H1 (cell line): ENCODE measurements at regions not wholly inside any gene's neighbourhood (a gene's known extent, or its start where the extent isn't known, plus 50 kb on each side); places are given as distances from the start of the nearest gene placed in this dataset.

Experiments used
- CTCF ChIA-PET: fragments of 300-600 bp; sonication (Branson Sonifier 250); formaldehyde crosslinking; loops from one replicate; lab custom pipeline; 2021; ENCODE audit not compliant: partially characterized antibody; lab: Charles Lee
- POLR2A ChIA-PET: fragments of 300-600 bp; sonication (Branson Sonifier 250); formaldehyde crosslinking; loops from one replicate; lab custom pipeline; 2021; ENCODE audit warnings: inconsistent platforms; ENCODE audit not compliant: partially characterized antibody; lab: Charles Lee
- DNase-seq, 2 experiments: peaks; one replicate each; pipeline versions ENCODE4 v3.0.0 to v3.0.0-alpha.2; 2010 to 2022; ENCODE audit warnings: low spot score in 2 of 2, low read depth in 1 of 2, mixed read lengths in 1 of 2
- FAIRE-seq: peaks from 2 replicates; lab custom pipeline; 2011; peaks lifted over from hg19 to GRCh38; lab: Jason Lieb, UNC
- H2AFZ ChIP-seq: 2 replicates; pipeline ENCODE4 v1.8.1; 2012; ENCODE audit warnings: low read length, inconsistent platforms
- H2AK5ac ChIP-seq: 2 replicates; pipeline ENCODE4 v1.6.1; 2013; ENCODE audit warnings: low read depth, low read length
- H2BK120ac ChIP-seq: replicated peaks from 2 replicates; pipeline ENCODE3; 2013; ENCODE audit warnings: low read depth, low read length, inconsistent platforms
- H2BK12ac ChIP-seq: 2 replicates; pipeline ENCODE4 v1.6.1; 2013; ENCODE audit warnings: low read depth, low read length
- H2BK15ac ChIP-seq: 2 replicates; pipeline ENCODE4 v1.6.1; 2013; ENCODE audit warnings: low read length
- H2BK20ac ChIP-seq: 2 replicates; pipeline ENCODE4 v1.6.1; 2013; ENCODE audit warnings: low read length
- H2BK5ac ChIP-seq: 2 replicates; pipeline ENCODE4 v1.6.1; 2013; ENCODE audit warnings: low read depth, low read length
- H3K14ac ChIP-seq: 2 replicates; pipeline ENCODE4 v1.6.1; 2013; ENCODE audit warnings: inconsistent platforms; ENCODE audit not compliant: insufficient read length
- H3K18ac ChIP-seq: 2 replicates; pipeline ENCODE4 v1.6.1; 2013; ENCODE audit warnings: low read length; ENCODE audit errors: extremely low read depth
- H3K23ac ChIP-seq: 2 replicates; pipeline ENCODE4 v1.6.1; 2013; ENCODE audit warnings: inconsistent platforms; ENCODE audit not compliant: insufficient read length
- H3K23me2 ChIP-seq: 2 replicates; pipeline ENCODE4 v1.6.1; 2013; ENCODE audit warnings: low read depth, low read length
- H3K27ac ChIP-seq: 2 replicates; pipeline ENCODE4 v1.6.1; 2011; ENCODE audit warnings: low read depth, low read length, inconsistent platforms
- H3K27me3 ChIP-seq, 4 experiments: replicated peaks in 1 of 4; 1 replicate in 1 of 4; 2 replicates in 3 of 4; pipeline versions ENCODE4 v1.6.1 to v1.8.1; 2011 to 2013; ENCODE audit warnings: low read length in 3 of 4, mild to moderate bottlenecking in 3 of 4, inconsistent platforms in 2 of 4, mixed read lengths in 2 of 4, moderate library complexity in 1 of 4; ENCODE audit not compliant: control insufficient read depth in 3 of 4, insufficient read depth in 3 of 4; ENCODE audit errors: extremely low read depth in 1 of 4
- H3K36me3 ChIP-seq, 4 experiments: 2 replicates each; pipeline versions ENCODE4 v1.6.1 to v1.8.1; 2011 to 2013; ENCODE audit warnings: mild to moderate bottlenecking in 4 of 4, low read length in 3 of 4, moderate library complexity in 2 of 4, control low read depth in 1 of 4, inconsistent platforms in 1 of 4; ENCODE audit not compliant: insufficient read depth in 4 of 4, control insufficient read depth in 2 of 4
- H3K4ac ChIP-seq: replicated peaks from 2 replicates; pipeline ENCODE3; 2013; ENCODE audit warnings: low read length, low read depth, mixed read lengths, inconsistent platforms; ENCODE audit not compliant: insufficient read length
- H3K4me1 ChIP-seq, 4 experiments: replicated peaks in 1 of 4; 1 replicate in 1 of 4; 2 replicates in 3 of 4; pipeline versions ENCODE4 v1.6.1 to v1.8.1; 2011 to 2013; ENCODE audit warnings: low read length in 3 of 4, inconsistent platforms in 2 of 4, mixed read lengths in 1 of 4; ENCODE audit not compliant: insufficient read depth in 4 of 4, control insufficient read depth in 3 of 4
- H3K4me2 ChIP-seq, 2 experiments: 2 replicates each; pipeline versions ENCODE4 v1.6.1 to v1.8.1; 2011 to 2013; ENCODE audit warnings: low read depth in 2 of 2, low read length in 2 of 2, control low read depth in 1 of 2, inconsistent platforms in 1 of 2, mild to moderate bottlenecking in 1 of 2; ENCODE audit not compliant: insufficient read depth in 1 of 2
- H3K4me3 ChIP-seq, 4 experiments: fragments of 200-600, 300-600 bp in 1 of 4; sonication (generic), shearing (Covaris generic), sonication (Bioruptor Twin) in 1 of 4; 2 replicates each; pipeline versions ENCODE4 v1.5.1 to v1.8.1; 2011 to 2016; ENCODE audit warnings: low read length in 4 of 4, low read depth in 3 of 4, control low read depth in 2 of 4, inconsistent platforms in 2 of 4, mild to moderate bottlenecking in 2 of 4, mixed read lengths in 1 of 4, moderate library complexity in 1 of 4; ENCODE audit not compliant: insufficient read depth in 2 of 4; ENCODE audit errors: extremely low read depth in 1 of 4
- H3K56ac ChIP-seq: replicated peaks from 2 replicates; pipeline ENCODE3; 2013; ENCODE audit warnings: low read depth, mild to moderate bottlenecking, mixed read lengths, low read length, inconsistent platforms; ENCODE audit not compliant: insufficient read length
- H3K79me1 ChIP-seq: 2 replicates; pipeline ENCODE4 v1.6.1; 2013; ENCODE audit warnings: low read depth, low read length, control low read depth
- H3K79me2 ChIP-seq, 2 experiments: 2 replicates each; pipeline versions ENCODE4 v1.6.1 to v1.8.1; 2012 to 2013; ENCODE audit warnings: low read length in 2 of 2, mild to moderate bottlenecking in 2 of 2, inconsistent platforms in 1 of 2; ENCODE audit not compliant: insufficient read depth in 2 of 2, control insufficient read depth in 1 of 2
- H3K9ac ChIP-seq, 4 experiments: replicated peaks in 1 of 4; 1 replicate in 1 of 4; 2 replicates in 3 of 4; pipeline versions ENCODE4 v1.6.1 to v1.8.1; 2011 to 2013; ENCODE audit warnings: low read depth in 3 of 4, low read length in 3 of 4, control low read depth in 2 of 4, mild to moderate bottlenecking in 2 of 4, moderate library complexity in 2 of 4, inconsistent platforms in 1 of 4; ENCODE audit errors: extremely low read depth in 1 of 4
- H3K9me3 ChIP-seq, 2 experiments: 2 replicates each; pipeline versions ENCODE4 v1.6.1 to v1.8.1; 2012 to 2013; ENCODE audit warnings: mild to moderate bottlenecking in 2 of 2, moderate library complexity in 2 of 2, control low read depth in 1 of 2, inconsistent platforms in 1 of 2, low read depth in 1 of 2, low read length in 1 of 2, mixed read lengths in 1 of 2; ENCODE audit not compliant: insufficient read depth in 2 of 2
- H4K20me1 ChIP-seq, 2 experiments: replicated peaks in 1 of 2; 2 replicates each; pipeline versions ENCODE3 to v1.8.1; 2011 to 2013; ENCODE audit warnings: inconsistent platforms in 2 of 2, low read length in 2 of 2, mild to moderate bottlenecking in 1 of 2; ENCODE audit not compliant: insufficient read depth in 2 of 2, control insufficient read depth in 1 of 2
- H4K5ac ChIP-seq: 2 replicates; pipeline ENCODE4 v1.6.1; 2013; ENCODE audit warnings: low read length, low read depth, mixed read lengths, inconsistent platforms; ENCODE audit not compliant: insufficient read length
- H4K8ac ChIP-seq: 2 replicates; pipeline ENCODE4 v1.8.0; 2013; ENCODE audit warnings: mild to moderate bottlenecking, moderate library complexity, low read length, inconsistent platforms; ENCODE audit not compliant: insufficient read depth; ENCODE audit errors: extremely low read depth
- H4K91ac ChIP-seq: replicated peaks from 2 replicates; pipeline ENCODE3; 2013; ENCODE audit warnings: low read length, mixed read lengths, inconsistent platforms; ENCODE audit not compliant: insufficient read length
- BCL11A ChIP-seq, 2 experiments: IDR thresholded peaks; one replicate each; pipeline ENCODE4 v1.6.1; 2011; ENCODE audit warnings: low read depth in 2 of 2, low read length in 2 of 2, mild to moderate bottlenecking in 2 of 2
- BRCA1 ChIP-seq: IDR thresholded peaks from 2 replicates; pipeline ENCODE4 v1.6.1; 2012; ENCODE audit warnings: low read depth, low read length, improper control_type of control experiment
- CTCF ChIP-seq, 3 experiments: IDR thresholded peaks; 1 replicate in 2 of 3; 2 replicates in 1 of 3; pipeline versions ENCODE4 v1.5.1 to v1.6.1; 2011; ENCODE audit warnings: low read length in 3 of 3, mild to moderate bottlenecking in 3 of 3, inconsistent platforms in 2 of 3, low read depth in 1 of 3, moderate library complexity in 1 of 3; ENCODE audit not compliant: insufficient read depth in 1 of 3; ENCODE audit errors: control extremely low read depth in 1 of 3
- GABPA ChIP-seq: IDR thresholded peaks from 2 replicates; pipeline ENCODE4 v1.6.1; 2011; ENCODE audit warnings: mild to moderate bottlenecking, low read length, moderate library complexity, borderline replicate concordance; ENCODE audit not compliant: insufficient read depth
- KDM1A ChIP-seq: fragments of 200-600, 300-600 bp; sonication (generic); IDR thresholded peaks from 2 replicates; pipeline ENCODE4 v1.7.1; 2016; ENCODE audit warnings: mild to moderate bottlenecking, low read length, borderline replicate concordance
- MAX ChIP-seq: IDR thresholded peaks from 2 replicates; pipeline ENCODE4 v1.6.1; 2012; ENCODE audit warnings: inconsistent platforms
- POLR2A ChIP-seq, 2 experiments: IDR thresholded peaks; 1 replicate in 1 of 2; 2 replicates in 1 of 2; pipeline ENCODE4 v1.6.1; 2011; ENCODE audit warnings: low read depth in 2 of 2, low read length in 2 of 2, mild to moderate bottlenecking in 2 of 2; ENCODE audit errors: control extremely low read depth in 1 of 2
- RFX5 ChIP-seq: IDR thresholded peaks from 2 replicates; pipeline ENCODE4 v1.6.1; 2011; ENCODE audit warnings: low read depth, low read length, improper control_type of control experiment, borderline replicate concordance
- SRF ChIP-seq: IDR thresholded peaks from 2 replicates; pipeline ENCODE4 v1.6.1; 2011; ENCODE audit warnings: mild to moderate bottlenecking, low read depth, low read length, moderate library complexity
- SUZ12 ChIP-seq: fragments of 200-600 bp; sonication (generic); IDR thresholded peaks from 2 replicates; pipeline ENCODE4 v1.6.1; 2012; ENCODE audit warnings: mild to moderate bottlenecking, inconsistent platforms, low read length, moderate library complexity, mixed read lengths
- WGBS, 2 experiments: shearing (Covaris generic) in 1 of 2; methylation state at CpG; one replicate each; pipeline versions ENCODE4 v1.1.6 to v1.1.7; 2013 to 2015; ENCODE audit warnings: low lambda C conversion rate in 2 of 2, mixed read lengths in 2 of 2, inconsistent platforms in 1 of 2, low coverage in 1 of 2, missing lambda C conversion rate in 1 of 2; ENCODE audit not compliant: insufficient replicate concordance in 2 of 2, insufficient coverage in 1 of 2, insufficient read length in 1 of 2; ENCODE audit errors: extremely low coverage in 1 of 2, missing lambda C conversion rate in 1 of 2; 5-methylcytosine and 5-hydroxymethylcytosine counted together

- H3K9ac ChIP-seq: no peak overlapping the region
- 97% methylated on average over 2 of the region's 2 CpGs; no CpG with 5 or more reads in 1 of the 2 experiments for WGBS, 2 experiments
- no peak overlapping the region for H2BK20ac ChIP-seq
- no peak for DNase-seq
- TF ChIP-seq SRF (no peak), SUZ12 (no peak), GABPA (no peak), KDM1A (no peak), POLR2A (IDR thresholded peaks at IDR 0.05; ENCODE audit: control extremely low read depth in 1 of 2, low read depth in 2 of 2, low read length in 2 of 2) (no peak), CTCF (IDR thresholded peaks at IDR 0.05; ENCODE audit: control extremely low read depth in 1 of 3, insufficient read depth in 1 of 3, low read depth in 1 of 3, low read length in 3 of 3) (no peak), BCL11A (IDR thresholded peaks at IDR 0.05; ENCODE audit: low read depth in 2 of 2, low read length in 2 of 2) (no peak), BRCA1 (no peak), MAX (no peak), RFX5 (no peak)
- no peaks in the 10 kb centered on the region for H3K79me1 ChIP-seq
- no peaks in the 10 kb centered on the region for H4K20me1 ChIP-seq
- H3K36me3 ChIP-seq: no peaks in the 10 kb centered on the region; a peak in 1 of 8 replicates
- H3K56ac ChIP-seq: no peak overlapping the region
- no peak overlapping the region for H2AFZ ChIP-seq
- no peak overlapping the region for H3K18ac ChIP-seq
- no peak overlapping the region for H3K4me3 ChIP-seq
- H3K9me3 ChIP-seq: no peaks in the 10 kb centered on the region
- no peaks in the 10 kb centered on the region for H3K79me2 ChIP-seq
- H3K27me3 ChIP-seq: no peaks in the 10 kb centered on the region
- no peaks in the 10 kb centered on the region for H3K4me1 ChIP-seq
- no peak overlapping the region for H2BK15ac ChIP-seq
- H4K91ac ChIP-seq: no peak overlapping the region
- H3K23ac ChIP-seq: no peak overlapping the region
- H2BK120ac ChIP-seq: no peak overlapping the region
- no peak overlapping the region for H4K5ac ChIP-seq
- H2BK12ac ChIP-seq: no peak overlapping the region
- FAIRE-seq: no peak
- no peaks in the 10 kb centered on the region for H3K23me2 ChIP-seq
- no peak overlapping the region for H3K4ac ChIP-seq
- ChIA-PET POLR2A (no interaction called here), CTCF (no interaction called here)
- H3K27ac ChIP-seq: no peak overlapping the region
- H3K14ac ChIP-seq: no peak overlapping the region
- no peak overlapping the region for H4K8ac ChIP-seq
- H2BK5ac ChIP-seq: no peak overlapping the region
- no peak overlapping the region for H3K4me2 ChIP-seq
- no peak overlapping the region for H2AK5ac ChIP-seq
These were observed 294.9 kb downstream of the PDHA2 start for GRCh38 chr4:96134806-96135205.
